HUDEP-2 (cell line): ENCODE measurements at regions not wholly inside any gene's neighbourhood (a gene's known extent, or its start where the extent isn't known, plus 50 kb on each side); places are given as distances from the start of the nearest gene placed in this dataset.
"Not testable (repeated sequence)": the region's sequence is repeated elsewhere in the genome, so short reads cannot be mapped to it uniquely, and the experiment has no call there.

Experiments
- DNase-seq, 76 experiments: peaks; one replicate each; lab custom pipeline; 2025; ENCODE audit not compliant: unreplicated experiment in 76 of 76; lab: John Stamatoyannopoulos, UW

- no peak for DNase-seq
Measured at GRCh38 chr6:76862936-76863335, 600.4 kb downstream of the HTR1B start.

GRCh38 chr6:76861403-76861802, 601.9 kb downstream of the HTR1B start:
- peak in 15 of 76 experiments; percentile 2 to 53 (median 11) for DNase-seq

GRCh38 chr6:76856065-76856464, 607.2 kb downstream of the HTR1B start:
- no peak for DNase-seq

- no peak for DNase-seq
Measured at GRCh38 chr6:76852776-76853175, 610.5 kb downstream of the HTR1B start.

GRCh38 chr6:76849274-76849970, 613.9 kb downstream of the HTR1B start:
- DNase-seq, result not testable (repeated sequence)

- no peak for DNase-seq
Measured at GRCh38 chr6:76843054-76843822, 620.1 kb downstream of the HTR1B start.

GRCh38 chr6:76840865-76841264, 622.4 kb downstream of the HTR1B start:
- no peak for DNase-seq

- no peak for DNase-seq
Measured at GRCh38 chr6:76840041-76840745, 623.1 kb downstream of the HTR1B start.

GRCh38 chr6:76839505-76839904, 623.8 kb downstream of the HTR1B start:
- DNase-seq, result no peak

GRCh38 chr6:76837564-76837963, 625.7 kb downstream of the HTR1B start:
- DNase-seq, result no peak

GRCh38 chr6:76835695-76836094, 627.6 kb downstream of the HTR1B start:
- DNase-seq, result no peak

- DNase-seq, result no peak
Measured at GRCh38 chr6:76835293-76835692, 628.0 kb downstream of the HTR1B start.

GRCh38 chr6:76834399-76834798, 628.9 kb downstream of the HTR1B start:
- no peak for DNase-seq

GRCh38 chr6:76831299-76831698, 632.0 kb downstream of the HTR1B start:
- DNase-seq, result no peak

- DNase-seq, result not testable (repeated sequence)
Measured at GRCh38 chr6:76823578-76823977, 639.7 kb downstream of the HTR1B start.

- no peak for DNase-seq
Measured at GRCh38 chr6:76818451-76818850, 644.8 kb downstream of the HTR1B start.

- no peak for DNase-seq
Measured at GRCh38 chr6:76817429-76817828, 645.9 kb downstream of the HTR1B start.

GRCh38 chr6:76814496-76815458, 648.5 kb downstream of the HTR1B start:
- DNase-seq, result no peak

- no peak for DNase-seq
Measured at GRCh38 chr6:76810286-76810685, 653.0 kb downstream of the HTR1B start.

GRCh38 chr6:76803038-76803580, 660.2 kb downstream of the HTR1B start:
- DNase-seq, result no peak
